ENCODE measurements at regions not wholly inside any gene's neighbourhood (a gene's known extent, or its start where the extent isn't known, plus 50 kb on each side); places are given as distances from the start of the nearest gene placed in this dataset.
"Not testable (repeated sequence)": the region's sequence is repeated elsewhere in the genome, so short reads cannot be mapped to it uniquely, and the experiment has no call there.

DNA sequence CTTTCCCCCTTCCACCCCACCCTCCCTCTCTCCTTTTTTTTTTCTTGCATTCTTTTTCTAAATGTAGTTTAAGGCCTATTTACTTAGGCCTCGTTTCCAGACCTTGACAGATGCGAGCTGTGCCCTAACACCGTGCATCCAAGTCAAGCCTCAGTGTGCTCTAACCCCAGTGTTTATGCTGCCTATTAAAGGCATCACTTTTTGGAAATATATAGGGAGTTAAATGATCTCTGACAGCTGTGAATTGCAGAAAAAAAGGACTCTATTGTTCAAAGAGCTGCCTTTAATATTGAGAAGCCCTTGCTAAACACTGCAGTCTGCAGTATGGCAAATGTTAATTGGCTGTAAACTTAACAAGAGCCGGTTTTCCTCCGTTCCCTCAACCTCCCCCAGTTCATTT, 270.4 kb upstream of the TUT7 start:
- ChIA-PET CTCF (interaction anchor here (0.9 kb wide), 1 partner anchor 9 kb away, joined by 3 read pairs; no protein-coding TSS in a partner anchor), POLR2A (no interaction called here)
- H3K27ac Mint-ChIP-seq, result no peak overlapping the region
- no peaks in the 10 kb centered on the region for H3K4me1 Mint-ChIP-seq
- H3K4me3 Mint-ChIP-seq, result no peak overlapping the region
- H3K36me3 Mint-ChIP-seq (ENCODE audit: low read depth), result no peaks in the 10 kb centered on the region
- no peaks in the 10 kb centered on the region for H3K27me3 Mint-ChIP-seq
- no peaks in the 10 kb centered on the region for H3K9me3 Mint-ChIP-seq
- no peak for DNase-seq

- Mint-ChIP-seq H3K27ac (no peak overlapping the region), H3K4me3 (no peak overlapping the region), H3K36me3 (ENCODE audit: low read depth) (no peaks in the 10 kb centered on the region), H3K9me3 (no peaks in the 10 kb centered on the region), H3K27me3 (no peaks in the 10 kb centered on the region), H3K4me1 (no peaks in the 10 kb centered on the region)
- ChIA-PET POLR2A (no interaction called here), CTCF (interaction anchor here (0.7 to 1.1 kb wide), 3 partner anchors 9 to 710 kb away, joined by 3 to 4 read pairs (median 3); no protein-coding TSS in a partner anchor)
- no peak for DNase-seq
Observed at GRCh38 chr9:86614871-86615849, 260.9 kb upstream of the TUT7 start.

GRCh38 chr9:86613943-86614342, 259.7 kb upstream of the TUT7 start:
- POLR2A ChIA-PET, result no interaction called here
- CTCF ChIA-PET, result interaction anchor here (1.1 kb wide), 1 partner anchor 712 kb away, joined by 3 read pairs; no protein-coding TSS in a partner anchor

GRCh38 chr9:86611534-86611933, 257.3 kb upstream of the TUT7 start:
- H3K9me3 Mint-ChIP-seq; H3K36me3 Mint-ChIP-seq (ENCODE audit: low read depth); H3K4me3 Mint-ChIP-seq; CTCF ChIA-PET; H3K27ac Mint-ChIP-seq; DNase-seq; H3K27me3 Mint-ChIP-seq; POLR2A ChIA-PET; H3K4me1 Mint-ChIP-seq: not testable (repeated sequence)

More at GRCh38 chr9:86613943-86614342, 259.7 kb upstream of the TUT7 start:
- H3K27me3 Mint-ChIP-seq, result no peaks in the 10 kb centered on the region
- no peaks in the 10 kb centered on the region for H3K9me3 Mint-ChIP-seq
- H3K4me3 Mint-ChIP-seq, result no peak overlapping the region
- no peak for DNase-seq
- H3K4me1 Mint-ChIP-seq, result no peaks in the 10 kb centered on the region
- H3K27ac Mint-ChIP-seq, result no peak overlapping the region
- H3K36me3 Mint-ChIP-seq (ENCODE audit: low read depth), result no peaks in the 10 kb centered on the region

DNA sequence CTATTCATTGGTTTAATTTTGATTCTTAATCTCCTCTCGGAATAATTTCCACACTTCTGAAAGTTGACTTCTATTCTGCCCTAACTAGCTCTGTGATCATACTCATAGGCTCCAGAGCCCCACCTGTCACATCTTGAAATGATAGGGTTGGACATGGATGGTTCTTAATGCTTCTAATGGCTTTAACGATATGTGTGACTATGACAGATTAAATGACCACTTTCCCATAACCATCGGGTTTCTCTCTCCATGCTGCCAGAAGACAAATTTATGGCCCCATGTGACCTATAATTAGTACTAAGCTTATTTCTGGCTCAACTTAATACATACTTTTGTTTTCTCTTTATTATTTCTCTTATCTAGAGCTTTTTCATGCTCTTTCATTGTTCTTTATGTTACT, 251.1 kb upstream of the TUT7 start:
- Mint-ChIP-seq H3K4me3 (no peak overlapping the region), H3K27ac (no peak overlapping the region), H3K4me1 (no peaks in the 10 kb centered on the region), H3K36me3 (ENCODE audit: low read depth) (no peaks in the 10 kb centered on the region), H3K9me3 (no peaks in the 10 kb centered on the region), H3K27me3 (no peaks in the 10 kb centered on the region)
- ChIA-PET CTCF (no interaction called here), POLR2A (no interaction called here)
- no peak for DNase-seq

DNA sequence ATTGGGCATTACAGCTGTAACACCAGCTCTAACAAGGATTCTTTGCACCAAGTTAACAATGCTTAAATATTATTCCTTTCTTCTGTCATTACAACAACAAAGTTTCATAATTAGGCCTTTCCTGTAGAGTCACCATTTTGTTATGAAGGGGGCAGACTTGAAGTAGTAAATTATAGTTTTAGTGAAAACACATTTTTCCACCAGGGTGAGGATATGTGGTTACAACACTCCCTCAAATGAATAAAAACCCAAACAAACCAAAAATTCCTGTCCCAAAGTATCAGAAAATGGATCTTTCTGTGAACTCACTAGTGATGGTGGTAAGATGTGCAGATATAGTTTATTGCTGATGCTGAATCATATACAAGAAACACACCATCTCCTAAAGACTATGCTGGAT, 250.5 kb upstream of the TUT7 start:
- Mint-ChIP-seq H3K4me3 (no peak overlapping the region), H3K27me3 (peaks cover 2% of the 10 kb centered on the region), H3K36me3 (ENCODE audit: low read depth) (no peaks in the 10 kb centered on the region), H3K4me1 (no peaks in the 10 kb centered on the region), H3K9me3 (no peaks in the 10 kb centered on the region), H3K27ac (no peak overlapping the region)
- ChIA-PET POLR2A (no interaction called here), CTCF (no interaction called here)
- no peak for DNase-seq

- Mint-ChIP-seq H3K27me3 (peaks cover 5% of the 10 kb centered on the region), H3K9me3 (no peaks in the 10 kb centered on the region), H3K4me1 (no peaks in the 10 kb centered on the region), H3K4me3 (no peak overlapping the region), H3K36me3 (ENCODE audit: low read depth) (no peaks in the 10 kb centered on the region), H3K27ac (no peak overlapping the region)
- DNase-seq, result no peak
- ChIA-PET CTCF (no interaction called here), POLR2A (no interaction called here)
Observed at GRCh38 chr9:86602715-86603114, 248.5 kb upstream of the TUT7 start.

DNA sequence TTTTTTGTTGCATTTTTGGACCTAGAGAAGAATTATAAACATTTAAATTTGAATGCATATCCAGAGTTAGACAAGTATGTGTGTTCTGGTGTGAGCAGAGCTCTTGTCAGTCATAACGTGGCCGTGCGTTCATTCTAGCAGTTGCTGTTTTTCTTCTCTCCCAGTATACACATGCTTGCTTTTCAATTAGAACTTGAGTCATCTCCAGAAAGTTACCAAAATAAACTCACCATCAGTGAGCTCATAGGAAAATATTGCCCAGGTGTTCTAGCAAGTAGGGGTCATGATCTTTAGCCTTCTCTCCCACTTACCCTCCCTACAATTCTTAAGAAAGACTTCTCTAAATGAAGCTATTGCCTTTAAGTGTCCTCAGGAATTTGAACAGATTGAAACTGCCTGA, 247.5 kb upstream of the TUT7 start:
- H3K36me3 Mint-ChIP-seq (ENCODE audit: low read depth), result no peaks in the 10 kb centered on the region
- no peaks in the 10 kb centered on the region for H3K9me3 Mint-ChIP-seq
- peaks cover 5% of the 10 kb centered on the region for H3K27me3 Mint-ChIP-seq
- H3K4me1 Mint-ChIP-seq, result no peaks in the 10 kb centered on the region
- ChIA-PET CTCF (no interaction called here), POLR2A (no interaction called here)
- no peak overlapping the region for H3K4me3 Mint-ChIP-seq
- no peak for DNase-seq
- H3K27ac Mint-ChIP-seq, result no peak overlapping the region

DNA sequence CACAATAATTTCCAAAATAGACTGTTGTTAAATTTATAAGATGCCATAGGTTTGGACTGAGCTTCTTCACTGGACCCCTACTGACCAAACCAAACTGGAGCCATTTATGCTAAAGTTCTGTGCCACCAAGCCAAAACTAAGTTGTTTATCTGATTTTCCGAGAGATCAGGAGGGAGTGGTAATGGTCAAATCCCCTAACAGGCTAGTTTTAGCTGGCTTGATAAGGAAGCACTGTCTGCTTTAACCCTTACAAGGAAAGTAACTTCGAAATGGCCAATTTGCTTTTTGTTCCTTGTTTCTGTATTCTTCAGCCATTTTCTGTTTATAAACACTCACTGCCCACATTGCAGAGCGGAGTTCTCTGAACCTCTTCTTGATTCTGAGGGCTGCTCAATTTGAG, 246.8 kb upstream of the TUT7 start:
- H3K36me3 Mint-ChIP-seq (ENCODE audit: low read depth), result no peaks in the 10 kb centered on the region

GRCh38 chr9:86600291-86600690, 246.1 kb upstream of the TUT7 start:
- peaks cover 7% of the 10 kb centered on the region for H3K27me3 Mint-ChIP-seq
- no peaks in the 10 kb centered on the region for H3K4me1 Mint-ChIP-seq
- no peaks in the 10 kb centered on the region for H3K36me3 Mint-ChIP-seq (ENCODE audit: low read depth)
- DNase-seq, result no peak
- CTCF ChIA-PET, result no interaction called here
- no peaks in the 10 kb centered on the region for H3K9me3 Mint-ChIP-seq
- H3K4me3 Mint-ChIP-seq, result no peak overlapping the region
- POLR2A ChIA-PET, result no interaction called here
- no peak overlapping the region for H3K27ac Mint-ChIP-seq

More for the DNA sequence above, 246.8 kb upstream of the TUT7 start:
- Mint-ChIP-seq H3K27ac (no peak overlapping the region), H3K9me3 (no peaks in the 10 kb centered on the region), H3K4me1 (no peaks in the 10 kb centered on the region), H3K4me3 (no peak overlapping the region), H3K27me3 (peaks cover 7% of the 10 kb centered on the region)
- ChIA-PET POLR2A (no interaction called here), CTCF (no interaction called here)
- DNase-seq, result no peak

- H3K4me3 Mint-ChIP-seq, result no peak overlapping the region
- POLR2A ChIA-PET, result no interaction called here
- no peaks in the 10 kb centered on the region for H3K9me3 Mint-ChIP-seq
- no peaks in the 10 kb centered on the region for H3K36me3 Mint-ChIP-seq (ENCODE audit: low read depth)
- H3K27ac Mint-ChIP-seq, result no peak overlapping the region
- no peaks in the 10 kb centered on the region for H3K4me1 Mint-ChIP-seq
- H3K27me3 Mint-ChIP-seq, result peaks cover 7% of the 10 kb centered on the region
- CTCF ChIA-PET, result no interaction called here
- DNase-seq, result no peak
Observed at GRCh38 chr9:86599561-86599960, 245.4 kb upstream of the TUT7 start.

- Mint-ChIP-seq H3K9me3 (no peaks in the 10 kb centered on the region), H3K36me3 (ENCODE audit: low read depth) (no peaks in the 10 kb centered on the region), H3K4me1 (no peaks in the 10 kb centered on the region), H3K27me3 (peaks cover 7% of the 10 kb centered on the region), H3K27ac (no peak overlapping the region), H3K4me3 (no peak overlapping the region)
- DNase-seq, result no peak
- ChIA-PET CTCF (no interaction called here), POLR2A (no interaction called here)
Observed at GRCh38 chr9:86598411-86599239, 244.4 kb upstream of the TUT7 start.

- H3K27me3 Mint-ChIP-seq, result peaks cover 5% of the 10 kb centered on the region
- no peak overlapping the region for H3K4me3 Mint-ChIP-seq
- H3K9me3 Mint-ChIP-seq, result no peaks in the 10 kb centered on the region
- no peaks in the 10 kb centered on the region for H3K4me1 Mint-ChIP-seq
- ChIA-PET POLR2A (no interaction called here), CTCF (no interaction called here)
- no peak for DNase-seq
- H3K36me3 Mint-ChIP-seq (ENCODE audit: low read depth), result no peaks in the 10 kb centered on the region
- H3K27ac Mint-ChIP-seq, result no peak overlapping the region
Observed at GRCh38 chr9:86594724-86595123, 240.5 kb upstream of the TUT7 start.
